Natural killer cell (primary cell): ENCODE measurements at regions not wholly inside any gene's neighbourhood (a gene's known extent, or its start where the extent isn't known, plus 50 kb on each side); places are given as distances from the start of the nearest gene placed in this dataset.

Source experiments
- ATAC-seq, 3 donors: fragments of 150-1000 bp in 2 of 3; fragments of 200-7000 bp in 1 of 3; cut with Tn5 transposase; 1 replicate in 1 of 3; 2 replicates in 2 of 3; pipeline ENCODE4 v1.10.0; 2021; ENCODE audit warnings: mild to moderate bottlenecking in 2 of 3, moderate library complexity in 2 of 3
- DNase-seq, 2 donors: peaks; one replicate each; pipeline versions ENCODE4 v3.0.0 to v3.0.0-alpha.2; 2013 to 2021; ENCODE audit warnings: mixed read lengths in 1 of 2
- H3K27ac ChIP-seq: one replicate; pipeline ENCODE4 v1.5.1; 2013; ENCODE audit warnings: mild to moderate bottlenecking, low read length
- H3K27me3 ChIP-seq: one replicate; pipeline ENCODE4 v1.6.1; 2013; ENCODE audit warnings: low read length; ENCODE audit not compliant: control insufficient read depth, insufficient read depth
- H3K36me3 ChIP-seq: one replicate; pipeline ENCODE4 v1.6.1; 2013; ENCODE audit warnings: low read length; ENCODE audit not compliant: control insufficient read depth, insufficient read depth
- H3K4me1 ChIP-seq: one replicate; pipeline ENCODE4 v1.6.1; 2013; ENCODE audit warnings: low read length; ENCODE audit not compliant: control insufficient read depth, insufficient read depth
- H3K4me3 ChIP-seq: one replicate; pipeline ENCODE4 v1.5.1; 2013; ENCODE audit warnings: low read length
- H3K9me3 ChIP-seq: one replicate; pipeline ENCODE4 v1.6.1; 2013; ENCODE audit warnings: low read length; ENCODE audit not compliant: control insufficient read depth, insufficient read depth
- H3K27ac Mint-ChIP-seq, 2 donors: one replicate each; pipeline ENCODE4 v1.8.0; 2022; ENCODE audit warnings: mild to moderate bottlenecking in 2 of 2, mixed read lengths in 2 of 2, moderate library complexity in 1 of 2
- H3K27me3 Mint-ChIP-seq, 2 donors: one replicate each; pipeline ENCODE4 v1.8.0; 2022; ENCODE audit warnings: low read depth in 2 of 2, mixed read lengths in 2 of 2
- H3K36me3 Mint-ChIP-seq: one replicate; pipeline ENCODE4 v1.8.0; 2022; ENCODE audit warnings: mixed read lengths
- H3K4me1 Mint-ChIP-seq, 2 donors: one replicate each; pipeline ENCODE4 v1.8.0; 2022; ENCODE audit warnings: mixed read lengths in 2 of 2
- H3K4me3 Mint-ChIP-seq: one replicate; pipeline ENCODE4 v1.8.0; 2022; ENCODE audit warnings: mild to moderate bottlenecking, moderate library complexity, mixed read lengths
- H3K9me3 Mint-ChIP-seq, 2 donors: one replicate each; pipeline ENCODE4 v1.8.0; 2022; ENCODE audit warnings: mixed read lengths in 2 of 2
- WGBS: methylation state at CpG from one replicate; pipeline ENCODE4 v1.1.7; 2013; ENCODE audit warnings: missing lambda C conversion rate; ENCODE audit not compliant: insufficient coverage; 5-methylcytosine and 5-hydroxymethylcytosine counted together
- intact Hi-C: fragments of 100-400 bp; cut with micrococcal nuclease; formaldehyde crosslinking; loops from one replicate; pipeline ENCODE4 v1.14.2; 2022
- TF ChIP-seq, protein P1 (sequence below): fragments of 200-600 bp; IDR thresholded peaks from one replicate; pipeline ENCODE4 v1.8.0; 2022; ENCODE audit warnings: antibody characterized with exemption

DNA sequence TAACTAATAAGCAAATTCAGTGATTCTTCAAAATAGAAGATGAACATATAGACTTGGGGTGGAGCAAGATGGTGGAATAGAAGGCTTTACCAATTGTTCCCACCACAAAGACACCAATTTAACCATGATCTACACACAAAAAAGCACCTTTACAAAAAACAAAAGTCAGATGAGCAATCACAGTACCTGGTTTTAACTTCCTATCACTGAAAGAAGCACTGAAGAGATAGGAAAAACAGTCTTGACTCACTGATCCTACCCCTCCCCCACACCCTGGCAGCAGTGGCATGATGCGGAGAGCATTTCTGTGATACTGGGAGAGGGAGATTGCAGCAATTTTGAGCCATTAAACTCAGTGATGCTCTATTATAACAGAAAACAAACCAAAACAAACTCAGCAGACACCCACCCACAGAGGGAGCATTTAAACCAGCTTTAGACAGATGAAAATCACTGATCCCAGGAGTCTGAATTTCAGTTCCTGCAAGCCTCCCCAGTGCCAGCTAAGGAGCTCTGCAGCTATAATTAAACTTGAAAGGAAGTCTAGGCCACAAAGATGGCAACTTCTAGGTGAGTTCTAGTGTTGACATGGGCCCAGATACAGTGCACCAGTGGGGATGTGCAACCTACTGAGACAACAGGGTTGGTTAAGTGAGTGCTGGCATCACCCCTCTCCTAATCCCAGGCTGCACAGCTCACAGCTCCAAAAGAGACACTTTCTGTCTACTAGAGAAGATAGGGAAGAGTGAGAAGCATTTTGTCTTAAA lies 161.8 kb upstream of the GRIA4 start:
- no peaks in the 10 kb centered on the region for H3K27me3 Mint-ChIP-seq
- peaks cover 19 to 33% of the 10 kb centered on the region in 2 donors for H3K9me3 Mint-ChIP-seq
- TF ChIP-seq, protein P1, sequence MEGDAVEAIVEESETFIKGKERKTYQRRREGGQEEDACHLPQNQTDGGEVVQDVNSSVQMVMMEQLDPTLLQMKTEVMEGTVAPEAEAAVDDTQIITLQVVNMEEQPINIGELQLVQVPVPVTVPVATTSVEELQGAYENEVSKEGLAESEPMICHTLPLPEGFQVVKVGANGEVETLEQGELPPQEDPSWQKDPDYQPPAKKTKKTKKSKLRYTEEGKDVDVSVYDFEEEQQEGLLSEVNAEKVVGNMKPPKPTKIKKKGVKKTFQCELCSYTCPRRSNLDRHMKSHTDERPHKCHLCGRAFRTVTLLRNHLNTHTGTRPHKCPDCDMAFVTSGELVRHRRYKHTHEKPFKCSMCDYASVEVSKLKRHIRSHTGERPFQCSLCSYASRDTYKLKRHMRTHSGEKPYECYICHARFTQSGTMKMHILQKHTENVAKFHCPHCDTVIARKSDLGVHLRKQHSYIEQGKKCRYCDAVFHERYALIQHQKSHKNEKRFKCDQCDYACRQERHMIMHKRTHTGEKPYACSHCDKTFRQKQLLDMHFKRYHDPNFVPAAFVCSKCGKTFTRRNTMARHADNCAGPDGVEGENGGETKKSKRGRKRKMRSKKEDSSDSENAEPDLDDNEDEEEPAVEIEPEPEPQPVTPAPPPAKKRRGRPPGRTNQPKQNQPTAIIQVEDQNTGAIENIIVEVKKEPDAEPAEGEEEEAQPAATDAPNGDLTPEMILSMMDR = no peak
- Histone ChIP-seq H3K4me1 (no peaks in the 10 kb centered on the region), H3K27ac (no peak overlapping the region), H3K4me3 (no peak overlapping the region), H3K36me3 (no peaks in the 10 kb centered on the region), H3K27me3 (no peaks in the 10 kb centered on the region), H3K9me3 (peaks cover 12% of the 10 kb centered on the region)
- peaks cover 8% of the 10 kb centered on the region for H3K36me3 Mint-ChIP-seq
- WGBS = no CpG with 5 or more reads among the region's 1 CpG
- no peaks in the 10 kb centered on the region for H3K4me1 Mint-ChIP-seq
- intact Hi-C loops = no loop called here
- no peak for DNase-seq
- no peak overlapping the region for H3K4me3 Mint-ChIP-seq
- H3K27ac Mint-ChIP-seq = no peak overlapping the region
- ATAC-seq = no peak

DNA sequence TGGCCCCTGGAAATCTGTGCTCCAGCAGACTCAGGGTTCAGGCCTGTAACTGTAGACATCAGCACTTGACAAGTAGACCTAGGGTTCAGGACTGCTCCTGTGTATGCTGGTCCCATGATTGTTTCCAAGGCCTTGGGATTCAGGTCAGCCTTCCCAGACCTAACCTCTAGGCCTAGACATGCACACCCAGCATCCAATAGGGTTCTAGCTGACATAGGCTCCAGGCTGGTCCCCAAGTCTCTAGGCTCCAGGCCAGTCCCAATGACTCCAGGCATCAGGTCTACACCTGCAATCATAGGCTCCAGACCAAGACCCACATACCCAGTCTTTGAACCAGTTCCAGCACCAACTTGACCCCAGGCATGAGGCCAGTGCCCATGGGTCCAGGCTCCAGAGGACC lies 166.2 kb upstream of the GRIA4 start:
- ATAC-seq = no peak
- no peaks in the 10 kb centered on the region for H3K4me1 Mint-ChIP-seq
- H3K27me3 Mint-ChIP-seq = no peaks in the 10 kb centered on the region
- peaks cover 18 to 29% of the 10 kb centered on the region in 2 donors for H3K9me3 Mint-ChIP-seq
- Histone ChIP-seq H3K4me1 (no peaks in the 10 kb centered on the region), H3K36me3 (no peaks in the 10 kb centered on the region), H3K4me3 (no peak overlapping the region), H3K9me3 (peaks cover 12% of the 10 kb centered on the region), H3K27me3 (no peaks in the 10 kb centered on the region), H3K27ac (no peak overlapping the region)
- H3K27ac Mint-ChIP-seq = no peak overlapping the region
- peaks cover 8% of the 10 kb centered on the region for H3K36me3 Mint-ChIP-seq
- DNase-seq = no peak
- intact Hi-C loops = no loop called here
- TF ChIP-seq, protein P1 = no peak
- no peak overlapping the region for H3K4me3 Mint-ChIP-seq

DNA sequence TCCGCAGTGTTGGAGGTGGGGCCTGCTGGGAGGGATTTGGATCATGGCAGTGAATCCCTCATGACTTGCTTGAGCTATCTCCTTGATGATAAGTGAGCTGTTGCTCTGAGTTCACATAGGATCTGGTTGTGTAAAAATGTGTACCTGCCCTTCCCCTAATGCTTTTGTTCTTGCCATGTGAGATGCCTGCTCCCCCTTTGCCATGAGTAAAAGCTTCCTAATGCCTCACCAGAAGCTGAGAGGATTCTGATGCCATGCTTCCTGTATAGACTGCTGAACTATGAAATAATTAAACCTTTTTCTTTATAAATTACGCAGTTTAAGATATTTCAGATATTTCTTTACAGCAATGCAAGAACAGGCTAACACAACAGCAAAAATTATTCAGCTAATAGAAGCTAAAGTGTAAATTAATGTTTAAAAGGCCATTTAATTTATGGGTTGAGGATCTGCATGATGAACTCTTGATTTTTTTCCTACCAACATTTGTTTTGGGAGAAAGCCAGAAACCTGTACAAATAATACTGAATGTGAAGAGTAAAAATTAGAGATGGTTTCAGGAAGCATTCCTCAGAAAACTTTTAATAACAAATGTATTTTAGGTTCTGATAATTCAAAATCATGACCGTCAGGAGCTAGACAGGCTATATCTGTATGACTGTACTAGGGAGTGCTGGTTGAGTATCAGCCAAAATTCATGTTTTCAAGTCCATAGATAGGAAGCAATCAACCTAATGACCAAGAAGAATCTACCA lies 177.5 kb upstream of the GRIA4 start:
- Mint-ChIP-seq H3K36me3 (no peaks in the 10 kb centered on the region), H3K27me3 (no peaks in the 10 kb centered on the region), H3K4me1 (no peaks in the 10 kb centered on the region), H3K27ac (no peak overlapping the region), H3K9me3 (peaks cover 8 to 11% of the 10 kb centered on the region in 2 donors), H3K4me3 (no peak overlapping the region)
- Histone ChIP-seq H3K4me3 (no peak overlapping the region), H3K36me3 (no peaks in the 10 kb centered on the region), H3K4me1 (no peaks in the 10 kb centered on the region), H3K9me3 (no peaks in the 10 kb centered on the region), H3K27me3 (no peaks in the 10 kb centered on the region), H3K27ac (no peak overlapping the region)
- TF ChIP-seq, protein P1 = no peak
- ATAC-seq = no peak
- intact Hi-C loops = no loop called here
- WGBS = 72% methylated on average over 2 of the region's 3 CpGs
- no peak for DNase-seq
